A673 (cell line): ENCODE measurements at regions not wholly inside any gene's neighbourhood (a gene's known extent, or its start where the extent isn't known, plus 50 kb on each side); places are given as distances from the start of the nearest gene placed in this dataset.

Experiments
- BruUV-seq: library from RNA; stranded (reverse); fragments of 400-500 nt; replicated peaks from 2 replicates; lab custom pipeline; 2021; lab: Mats Ljungman, UMichigan
- CTCF ChIA-PET: fragments of 300-600 bp; sonication (Branson Sonifier 250); formaldehyde crosslinking; loops from one replicate; lab custom pipeline; 2022; ENCODE audit warnings: antibody characterized with exemption; lab: Charles Lee
- POLR2A ChIA-PET: fragments of 300-600 bp; sonication (Branson Sonifier 250); formaldehyde crosslinking; loops from one replicate; lab custom pipeline; 2022; ENCODE audit warnings: antibody characterized with exemption; ENCODE audit not compliant: low non-redundant PET; lab: Charles Lee
- DNase-seq: peaks from one replicate; pipeline ENCODE4 v3.0.0-alpha.2; 2015; ENCODE audit warnings: low spot score
- H3K27ac ChIP-seq: fragments of 200-600 bp; sonication (generic); 2 replicates; pipeline ENCODE4 v1.5.1; 2016; ENCODE audit warnings: mixed run types, low read depth, mild to moderate bottlenecking, mixed read lengths, antibody characterized with exemption, low read length; ENCODE audit not compliant: poor library complexity, severe bottlenecking
- H3K27me3 ChIP-seq: fragments of 200-600 bp; sonication (generic); replicated peaks from 2 replicates; pipeline ENCODE4 v1.6.1; 2017; ENCODE audit warnings: mixed run types, low read depth, mild to moderate bottlenecking, mixed read lengths, antibody characterized with exemption, low read length; ENCODE audit not compliant: insufficient read depth, poor library complexity
- H3K36me3 ChIP-seq: fragments of 200-600 bp; sonication (generic); 2 replicates; pipeline ENCODE4 v1.6.1; 2016; ENCODE audit warnings: mixed run types, mild to moderate bottlenecking, mixed read lengths, antibody characterized with exemption, low read length; ENCODE audit not compliant: insufficient read depth, poor library complexity, severe bottlenecking
- H3K4me1 ChIP-seq: fragments of 200-600 bp; sonication (generic); 2 replicates; pipeline ENCODE4 v1.6.1; 2017; ENCODE audit warnings: mixed run types, mild to moderate bottlenecking, mixed read lengths, antibody characterized with exemption, low read length; ENCODE audit not compliant: insufficient read depth, poor library complexity, severe bottlenecking
- H3K4me3 ChIP-seq: fragments of 200-600 bp; sonication (generic); 2 replicates; pipeline ENCODE4 v1.5.1; 2016; ENCODE audit warnings: low read depth, mixed run types, mild to moderate bottlenecking, mixed read lengths, low read length; ENCODE audit not compliant: poor library complexity, severe bottlenecking
- H3K9me3 ChIP-seq: fragments of 200-600 bp; sonication (generic); 2 replicates; pipeline ENCODE4 v1.6.1; 2016; ENCODE audit warnings: mixed run types, low read depth, mild to moderate bottlenecking, mixed read lengths, antibody characterized with exemption, low read length; ENCODE audit not compliant: poor library complexity, severe bottlenecking
- CTCF ChIP-seq: fragments of 300-800, 200-600 bp; sonication (generic); conservative IDR thresholded peaks from 2 replicates; pipeline ENCODE4 v1.5.1; 2017; ENCODE audit warnings: low read depth, mild to moderate bottlenecking, antibody characterized with exemption, low read length, moderate library complexity, mixed read lengths
- EZH2 ChIP-seq: fragments of 200-600 bp; sonication (generic); IDR thresholded peaks from 2 replicates; pipeline ENCODE4 v1.6.1; 2017; ENCODE audit warnings: borderline replicate concordance, low read depth, mild to moderate bottlenecking, mixed read lengths, antibody characterized with exemption, low read length; ENCODE audit not compliant: poor library complexity, severe bottlenecking
- intact Hi-C: fragments of 100-400 bp; cut with micrococcal nuclease; formaldehyde crosslinking; loops from one replicate; pipeline ENCODE4 v1.10.0; 2022; ENCODE audit not compliant: unreplicated experiment

DNA sequence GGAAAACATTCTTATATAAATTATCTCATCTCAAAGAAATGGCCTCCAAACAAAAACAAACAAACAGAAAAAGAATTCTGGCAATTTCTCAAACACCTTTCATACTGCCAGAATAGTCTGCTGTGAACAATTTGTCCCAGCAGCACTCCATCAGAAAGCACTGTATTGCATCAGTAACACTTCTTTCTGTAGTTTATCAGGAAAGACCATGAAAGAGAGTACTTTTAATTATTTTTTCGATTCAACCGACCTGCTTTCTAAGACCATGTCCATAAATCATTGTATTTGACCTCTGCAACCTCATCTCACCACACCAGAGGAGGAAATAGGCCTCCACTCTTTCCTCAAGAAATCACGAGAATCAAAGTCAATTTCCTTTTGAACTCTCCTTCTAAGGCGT lies 1579.9 kb downstream of the MRPL39 start:
- Histone ChIP-seq H3K4me3 (no peak overlapping the region), H3K27ac (no peak overlapping the region), H3K4me1 (no peaks in the 10 kb centered on the region), H3K9me3 (peaks cover 30% of the 10 kb centered on the region), H3K36me3 (no peaks in the 10 kb centered on the region), H3K27me3 (no peaks in the 10 kb centered on the region)
- DNase-seq, result no peak
- BruUV-seq, result no TSS peak
- CTCF ChIA-PET, result no interaction called here
- no peak for TF ChIP-seq EZH2
- TF ChIP-seq CTCF, result no peak
- POLR2A ChIA-PET, result no interaction called here
- intact Hi-C loops, result no loop called here

DNA sequence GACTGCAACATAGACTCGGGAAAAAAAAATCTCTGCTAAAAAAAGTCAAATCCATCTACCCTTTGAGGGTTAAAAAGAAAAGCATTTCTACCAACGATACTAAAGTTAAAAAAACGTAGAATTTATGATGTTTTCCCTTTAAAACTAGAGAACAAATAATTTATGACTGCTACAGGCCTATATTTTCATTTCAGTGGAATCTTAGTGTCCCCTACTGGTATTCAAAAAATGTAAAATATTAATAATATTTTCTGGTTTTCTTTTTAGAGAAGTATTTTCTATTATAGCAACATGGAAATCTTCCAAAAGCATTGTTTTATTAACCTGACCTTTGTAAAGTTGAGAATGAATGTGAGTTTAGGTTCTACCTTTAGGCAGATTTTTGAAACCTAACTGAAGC lies 1582.2 kb downstream of the MRPL39 start:
- POLR2A ChIA-PET, result no interaction called here
- CTCF ChIA-PET, result no interaction called here
- intact Hi-C loops, result no loop called here
- Histone ChIP-seq H3K4me1 (no peaks in the 10 kb centered on the region), H3K9me3 (peaks cover 33% of the 10 kb centered on the region), H3K27ac (no peak overlapping the region), H3K36me3 (no peaks in the 10 kb centered on the region), H3K4me3 (no peak overlapping the region), H3K27me3 (no peaks in the 10 kb centered on the region)
- DNase-seq, result no peak
- BruUV-seq, result no TSS peak
- TF ChIP-seq CTCF, result no peak
- no peak for TF ChIP-seq EZH2

DNA sequence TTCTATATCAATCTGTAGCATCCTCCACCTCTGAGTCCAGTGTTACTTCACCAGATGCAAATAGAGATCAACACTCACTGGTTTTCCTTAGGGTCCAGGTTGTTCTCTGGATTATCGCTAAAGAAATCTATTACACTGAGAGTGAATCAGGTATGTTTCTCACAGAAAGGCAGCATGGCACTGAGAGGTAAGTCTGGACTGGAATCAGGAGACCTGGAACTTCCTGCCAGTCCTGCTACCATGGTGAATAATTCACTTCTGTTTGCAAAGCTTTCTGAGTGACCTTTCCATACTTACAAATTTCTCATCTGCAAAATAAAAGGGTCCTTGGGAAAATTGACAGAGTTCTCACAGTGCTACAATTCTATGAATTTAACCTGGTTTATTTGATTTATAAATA lies 1583.3 kb downstream of the MRPL39 start:
- ChIA-PET CTCF (no interaction called here), POLR2A (no interaction called here)
- TF ChIP-seq CTCF (no peak), EZH2 (no peak)
- no peaks in the 10 kb centered on the region for H3K36me3 ChIP-seq
- no peak overlapping the region for H3K27ac ChIP-seq
- H3K9me3 ChIP-seq, result peaks cover 32% of the 10 kb centered on the region
- H3K4me1 ChIP-seq, result no peaks in the 10 kb centered on the region
- DNase-seq, result no peak
- intact Hi-C loops, result no loop called here
- BruUV-seq, result no TSS peak
- H3K4me3 ChIP-seq, result no peak overlapping the region
- no peaks in the 10 kb centered on the region for H3K27me3 ChIP-seq
